ENCODE measurements at regions not wholly inside any gene's neighbourhood (a gene's known extent, or its start where the extent isn't known, plus 50 kb on each side); places are given as distances from the start of the nearest gene placed in this dataset.
A peak's percentile ranks its signal among the peaks of the same experiment; 100 is the strongest.

- FAIRE-seq = no peak
- TF ChIP-seq CTCF (IDR thresholded peaks at IDR 0.05; ENCODE audit: insufficient read depth, low read depth, low read length) (no peak), EZH2 (IDR thresholded peaks at IDR 0.05; ENCODE audit: insufficient read depth, low read length) (no peak)
- no peaks in the 10 kb centered on the region for H3K27me3 ChIP-seq (ENCODE audit: insufficient read depth, low read length)
- H2AFZ ChIP-seq (ENCODE audit: low read depth, low read length) = no peak overlapping the region
- H3K4me1 ChIP-seq (ENCODE audit: insufficient read depth, low read length) = no peaks in the 10 kb centered on the region
- no peak overlapping the region for H3K4me3 Mint-ChIP-seq (ENCODE audit: unreplicated experiment)
- peak; percentile 83 for DNase-seq (ENCODE audit: low read depth)
- H3K27me3 Mint-ChIP-seq (ENCODE audit: low read depth, unreplicated experiment) = no peaks in the 10 kb centered on the region
- H3K9me3 ChIP-seq (ENCODE audit: insufficient read depth, low read depth, low read length) = no peaks in the 10 kb centered on the region
- H3K36me3 Mint-ChIP-seq (ENCODE audit: low read depth, unreplicated experiment) = no peaks in the 10 kb centered on the region
- H3K4me3 ChIP-seq (ENCODE audit: insufficient read depth, low read depth, low read length) = no peak overlapping the region
- H3K4me1 Mint-ChIP-seq (ENCODE audit: low read depth, unreplicated experiment) = peaks cover 3% of the 10 kb centered on the region
- no peaks in the 10 kb centered on the region for H3K79me2 ChIP-seq (ENCODE audit: insufficient read depth, low read length)
- no peak overlapping the region for H3K27ac Mint-ChIP-seq (ENCODE audit: unreplicated experiment)
- peaks cover 2% of the 10 kb centered on the region for H3K9me3 Mint-ChIP-seq (ENCODE audit: unreplicated experiment)
- H3K9ac ChIP-seq (ENCODE audit: low read length) = no peak overlapping the region
- H4K20me1 ChIP-seq (ENCODE audit: insufficient read depth, low read length) = no peaks in the 10 kb centered on the region
- no peaks in the 10 kb centered on the region for H3K36me3 ChIP-seq (ENCODE audit: insufficient read depth, low read length)
- no peak overlapping the region for H3K27ac ChIP-seq (ENCODE audit: low read depth, low read length)
- H3K4me2 ChIP-seq (ENCODE audit: low read length) = no peak overlapping the region
Measured at GRCh38 chr20:11047559-11047958, 373.8 kb upstream of the JAG1 start.

- no peaks in the 10 kb centered on the region for H4K20me1 ChIP-seq (ENCODE audit: insufficient read depth, low read length)
- no peak overlapping the region for H3K27ac Mint-ChIP-seq (ENCODE audit: unreplicated experiment)
- no peak overlapping the region for H3K4me2 ChIP-seq (ENCODE audit: low read length)
- H3K4me3 ChIP-seq (ENCODE audit: insufficient read depth, low read depth, low read length) = no peak overlapping the region
- no peak overlapping the region for H3K27ac ChIP-seq (ENCODE audit: low read depth, low read length)
- DNase-seq (ENCODE audit: low read depth) (no peak), FAIRE-seq (no peak)
- H3K27me3 Mint-ChIP-seq (ENCODE audit: low read depth, unreplicated experiment) = no peaks in the 10 kb centered on the region
- H3K36me3 ChIP-seq (ENCODE audit: insufficient read depth, low read length) = no peaks in the 10 kb centered on the region
- peaks cover 2% of the 10 kb centered on the region for H3K9me3 Mint-ChIP-seq (ENCODE audit: unreplicated experiment)
- no peaks in the 10 kb centered on the region for H3K27me3 ChIP-seq (ENCODE audit: insufficient read depth, low read length)
- H3K36me3 Mint-ChIP-seq (ENCODE audit: low read depth, unreplicated experiment) = no peaks in the 10 kb centered on the region
- no peak overlapping the region for H2AFZ ChIP-seq (ENCODE audit: low read depth, low read length)
- no peak overlapping the region for H3K9ac ChIP-seq (ENCODE audit: low read length)
- H3K9me3 ChIP-seq (ENCODE audit: insufficient read depth, low read depth, low read length) = no peaks in the 10 kb centered on the region
- no peaks in the 10 kb centered on the region for H3K4me1 ChIP-seq (ENCODE audit: insufficient read depth, low read length)
- peaks cover 3% of the 10 kb centered on the region for H3K4me1 Mint-ChIP-seq (ENCODE audit: low read depth, unreplicated experiment)
- no peak overlapping the region for H3K4me3 Mint-ChIP-seq (ENCODE audit: unreplicated experiment)
- H3K79me2 ChIP-seq (ENCODE audit: insufficient read depth, low read length) = no peaks in the 10 kb centered on the region
- TF ChIP-seq EZH2 (IDR thresholded peaks at IDR 0.05; ENCODE audit: insufficient read depth, low read length) = no peak
- no peak for TF ChIP-seq CTCF (IDR thresholded peaks at IDR 0.05; ENCODE audit: insufficient read depth, low read depth, low read length)
Measured at GRCh38 chr20:11048739-11049138, 374.9 kb upstream of the JAG1 start.

- FAIRE-seq (no peak), DNase-seq (ENCODE audit: low read depth) (no peak)
- Histone ChIP-seq H3K36me3 (ENCODE audit: insufficient read depth, low read length) (no peaks in the 10 kb centered on the region), H2AFZ (ENCODE audit: low read depth, low read length) (no peak overlapping the region), H3K4me1 (ENCODE audit: insufficient read depth, low read length) (no peaks in the 10 kb centered on the region), H3K9ac (ENCODE audit: low read length) (no peak overlapping the region), H3K27me3 (ENCODE audit: insufficient read depth, low read length) (no peaks in the 10 kb centered on the region), H3K4me2 (ENCODE audit: low read length) (no peak overlapping the region), H4K20me1 (ENCODE audit: insufficient read depth, low read length) (no peaks in the 10 kb centered on the region), H3K79me2 (ENCODE audit: insufficient read depth, low read length) (no peaks in the 10 kb centered on the region), H3K9me3 (ENCODE audit: insufficient read depth, low read depth, low read length) (no peaks in the 10 kb centered on the region), H3K4me3 (ENCODE audit: insufficient read depth, low read depth, low read length) (no peak overlapping the region), H3K27ac (ENCODE audit: low read depth, low read length) (no peak overlapping the region)
- Mint-ChIP-seq H3K36me3 (ENCODE audit: low read depth, unreplicated experiment) (no peaks in the 10 kb centered on the region), H3K4me1 (ENCODE audit: low read depth, unreplicated experiment) (peaks cover 3% of the 10 kb centered on the region), H3K27ac (ENCODE audit: unreplicated experiment) (no peak overlapping the region), H3K4me3 (ENCODE audit: unreplicated experiment) (no peak overlapping the region), H3K9me3 (ENCODE audit: unreplicated experiment) (no peaks in the 10 kb centered on the region), H3K27me3 (ENCODE audit: low read depth, unreplicated experiment) (no peaks in the 10 kb centered on the region)
- no peak for TF ChIP-seq EZH2 (IDR thresholded peaks at IDR 0.05; ENCODE audit: insufficient read depth, low read length)
- no peak for TF ChIP-seq CTCF (IDR thresholded peaks at IDR 0.05; ENCODE audit: insufficient read depth, low read depth, low read length)
Measured at GRCh38 chr20:11050350-11050749, 376.6 kb upstream of the JAG1 start.
